ENCODE measurements at regions not wholly inside any gene's neighbourhood (a gene's known extent, or its start where the extent isn't known, plus 50 kb on each side); places are given as distances from the start of the nearest gene placed in this dataset.
"Not testable (repeated sequence)": the region's sequence is repeated elsewhere in the genome, so short reads cannot be mapped to it uniquely, and the experiment has no call there.

DNA sequence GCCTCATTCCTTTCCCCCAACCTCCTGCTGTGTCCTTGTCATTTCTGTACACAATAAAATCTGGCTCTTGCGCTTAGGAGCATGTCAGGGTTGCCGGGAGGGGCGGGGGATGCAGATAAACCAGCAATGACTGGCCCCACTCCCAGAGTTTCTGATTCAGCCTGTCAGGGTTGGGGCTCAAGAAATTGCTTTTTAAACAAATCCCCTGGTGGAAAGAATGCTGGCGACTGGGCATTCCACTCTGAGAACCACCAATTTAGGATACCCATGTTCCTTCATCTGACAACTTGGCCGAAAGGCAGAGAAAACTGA lies 376.4 kb downstream of the TCERG1L start:
- DNase-seq (ENCODE audit: low spot score), result peak; percentile 91

DNA sequence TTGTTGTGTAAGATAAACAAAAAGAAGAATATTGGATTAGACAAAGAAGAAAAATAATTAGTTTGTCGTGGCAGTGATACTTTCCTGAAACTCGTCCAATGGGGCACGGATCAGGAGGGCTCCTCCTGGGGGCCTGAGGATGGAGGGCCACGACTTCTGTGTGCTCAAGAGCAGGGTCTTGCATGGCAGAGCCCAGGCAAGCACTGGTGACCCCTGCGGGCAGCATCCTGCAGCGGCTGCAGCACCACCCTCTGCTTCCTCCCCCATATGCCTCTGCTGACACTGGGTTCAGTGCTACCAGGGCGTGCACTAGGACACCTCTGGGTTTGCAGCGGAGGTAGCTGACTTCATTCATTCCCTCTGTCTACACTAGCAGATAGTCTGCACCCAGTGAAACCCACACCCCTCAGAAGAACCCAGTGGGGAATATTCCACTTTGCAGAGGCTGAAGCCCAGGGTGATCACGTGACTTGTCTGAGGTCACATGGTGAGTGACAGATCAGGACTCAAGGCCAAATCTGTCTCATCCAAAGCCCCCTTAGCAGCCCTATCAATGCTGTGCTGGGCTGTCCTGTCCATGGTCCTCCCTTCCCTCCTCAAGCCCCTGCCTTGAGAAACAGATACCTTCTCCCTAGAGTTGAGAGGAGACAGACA lies 375.5 kb downstream of the TCERG1L start:
- no peak for DNase-seq (ENCODE audit: low spot score)

DNA sequence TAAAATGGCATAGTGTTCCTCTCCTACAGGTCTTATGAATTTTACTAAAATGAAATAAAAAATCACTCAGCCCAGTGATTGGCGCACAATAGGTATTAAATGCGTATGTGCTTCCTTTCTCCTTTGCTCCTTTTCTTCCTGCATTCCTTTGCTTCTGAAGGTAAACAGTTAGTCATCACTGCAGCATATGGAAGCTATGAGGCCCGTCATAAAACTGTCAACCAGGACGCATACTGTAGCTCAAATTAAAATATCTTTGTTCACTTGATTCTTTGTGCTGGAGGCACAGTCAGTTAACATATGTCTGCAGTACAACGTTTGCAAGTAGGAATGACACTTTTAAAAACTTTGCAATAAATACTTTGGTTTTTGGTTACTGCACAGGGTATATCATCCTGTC lies 374.7 kb downstream of the TCERG1L start:
- no peak for DNase-seq (ENCODE audit: low spot score)

DNA sequence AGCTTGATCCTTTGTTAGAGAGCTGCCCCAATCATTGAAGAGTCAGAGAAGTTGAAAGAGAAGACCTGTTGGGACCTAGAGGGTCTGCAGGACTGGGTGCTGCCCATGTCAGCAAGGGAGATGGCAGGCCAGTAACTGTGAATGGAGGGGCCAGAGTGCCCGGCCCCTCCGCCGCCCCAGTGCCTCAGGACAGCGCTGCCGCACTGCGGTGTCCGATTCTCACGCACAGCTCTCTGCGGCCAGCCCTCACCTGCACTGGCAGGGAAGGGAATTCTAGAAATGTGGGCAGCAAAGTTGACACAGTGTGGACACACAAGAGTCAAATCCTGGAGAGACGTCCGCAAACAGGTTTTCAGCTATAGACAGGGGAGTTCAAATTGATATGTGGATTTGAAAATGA lies 373.5 kb downstream of the TCERG1L start:
- no peak for DNase-seq (ENCODE audit: low spot score)

DNA sequence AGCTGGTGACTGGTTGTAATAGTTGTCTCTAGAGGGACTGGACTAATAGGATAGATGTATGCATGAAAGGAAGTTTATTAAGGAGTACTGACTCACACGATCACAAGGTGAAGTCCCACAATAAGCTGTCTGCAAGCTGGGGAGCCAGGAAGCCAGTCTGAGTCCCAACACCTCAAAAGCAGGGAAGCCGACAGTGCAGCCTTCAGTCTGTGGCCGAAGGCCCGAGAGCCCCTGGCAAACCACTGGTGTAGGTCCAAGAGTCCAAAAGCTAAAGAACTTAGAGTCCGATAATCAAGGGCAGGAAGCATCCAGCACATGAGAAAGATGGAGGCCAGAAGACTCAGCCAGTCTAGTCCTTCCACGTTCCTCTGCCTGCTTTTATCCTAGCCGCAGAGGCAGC lies 372.6 kb downstream of the TCERG1L start:
- DNase-seq (ENCODE audit: low spot score), result not testable (repeated sequence)

DNA sequence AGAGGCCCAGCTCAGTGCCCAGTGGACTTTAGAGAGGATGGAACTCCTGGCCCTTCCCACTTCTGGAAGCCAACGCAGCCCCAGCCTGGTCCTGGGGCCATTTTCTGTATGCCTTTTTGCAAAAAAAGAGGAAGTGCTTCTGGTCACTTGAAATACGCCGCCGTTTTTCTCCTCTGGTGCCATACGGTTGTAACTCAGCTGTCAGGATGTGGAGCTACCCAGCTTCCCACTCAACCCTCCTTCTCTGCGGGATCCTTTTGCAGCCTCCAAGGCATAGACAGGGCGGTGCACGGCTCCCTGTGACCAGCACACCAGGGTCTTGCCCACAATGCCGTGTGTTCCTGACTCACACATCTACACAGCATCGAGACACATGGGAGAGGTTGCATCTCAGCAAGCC lies 369.6 kb downstream of the TCERG1L start:
- DNase-seq (ENCODE audit: low spot score), result no peak

DNA sequence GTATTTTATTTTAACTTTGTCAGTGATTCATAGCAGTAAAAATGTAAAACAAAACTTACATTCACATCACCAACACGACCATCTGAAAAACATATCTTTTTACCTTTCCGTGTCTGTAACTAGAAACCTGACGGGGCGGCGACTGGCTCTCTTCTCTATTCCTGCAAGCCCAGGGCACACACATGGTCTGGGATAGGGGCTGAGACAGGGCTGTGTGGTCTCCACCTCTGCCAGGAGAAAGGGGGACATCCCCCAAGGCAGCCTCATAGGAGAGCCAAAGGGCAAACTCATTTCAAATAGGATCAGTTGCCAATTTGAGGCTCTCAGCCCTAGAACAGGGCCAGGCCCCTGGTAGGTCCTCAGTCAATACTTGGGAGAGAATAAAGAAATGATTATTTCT lies 359.4 kb downstream of the TCERG1L start:
- DNase-seq (ENCODE audit: low spot score), result no peak

DNA sequence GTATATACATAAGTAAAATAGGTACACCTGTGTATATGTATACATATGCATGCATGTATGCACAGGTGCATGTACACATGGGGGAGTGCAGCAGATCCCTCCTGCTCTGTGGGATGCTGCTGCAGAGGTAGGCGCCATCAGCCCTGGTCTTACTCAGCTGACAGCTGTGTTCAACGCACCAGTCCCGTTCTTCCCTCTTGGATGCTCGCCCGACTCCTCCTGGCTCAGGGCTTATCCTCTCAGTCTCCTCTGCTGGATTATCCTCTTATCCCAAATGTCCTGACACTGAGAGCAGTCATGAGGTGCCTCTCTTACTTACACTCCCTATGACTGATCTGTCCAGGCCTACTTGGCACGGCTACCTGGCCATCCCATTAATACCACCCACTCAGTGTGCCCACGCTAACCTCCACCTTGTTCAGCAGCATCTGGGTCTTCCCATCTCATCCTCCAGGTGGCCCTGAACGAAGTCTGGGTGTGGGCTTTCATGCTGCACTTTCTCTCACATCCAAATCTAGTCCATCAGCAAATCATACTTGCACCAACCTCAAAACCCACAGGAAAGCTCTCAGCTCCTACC lies 357.1 kb downstream of the TCERG1L start:
- DNase-seq (ENCODE audit: low spot score), result no peak

DNA sequence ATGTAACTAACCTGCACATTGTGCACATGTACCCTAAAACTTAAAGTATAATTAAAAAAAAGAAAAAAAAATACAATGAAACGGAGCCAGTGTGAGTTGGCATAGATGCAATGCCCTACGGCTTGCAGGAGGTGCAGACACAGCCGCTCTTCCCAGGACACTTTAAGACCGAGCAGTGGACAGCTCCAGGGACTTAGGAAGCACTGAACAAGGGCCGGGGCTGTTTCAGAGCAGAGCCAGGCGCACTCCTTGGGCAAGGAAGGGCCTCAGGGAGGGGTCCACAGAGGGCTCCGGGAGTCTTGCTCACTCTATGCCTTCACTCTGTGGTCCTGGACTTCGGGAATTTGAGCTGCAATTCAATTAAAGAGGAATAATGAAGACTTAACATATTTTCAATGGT lies 355.3 kb downstream of the TCERG1L start:
- DNase-seq (ENCODE audit: low spot score), result no peak

DNA sequence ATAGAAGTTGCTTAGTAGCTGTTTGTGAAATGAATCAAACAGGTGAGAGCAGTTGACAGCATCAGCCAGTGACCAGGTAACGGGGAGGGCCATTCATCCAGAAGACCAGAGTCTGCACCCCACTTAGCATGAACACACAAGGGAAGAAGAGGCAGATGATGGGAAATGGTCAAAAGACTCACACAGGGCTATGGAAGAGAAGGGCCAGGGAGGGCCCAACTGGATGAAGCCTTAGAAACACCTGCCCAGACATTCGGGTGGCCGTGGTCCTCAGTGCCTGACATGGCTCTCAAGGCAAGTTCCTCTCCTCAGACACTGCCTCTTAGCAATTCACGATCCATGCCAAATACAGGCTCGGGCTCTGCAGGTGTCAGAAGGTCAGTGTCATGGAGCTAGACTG lies 354.1 kb downstream of the TCERG1L start:
- DNase-seq (ENCODE audit: low spot score), result no peak

DNA sequence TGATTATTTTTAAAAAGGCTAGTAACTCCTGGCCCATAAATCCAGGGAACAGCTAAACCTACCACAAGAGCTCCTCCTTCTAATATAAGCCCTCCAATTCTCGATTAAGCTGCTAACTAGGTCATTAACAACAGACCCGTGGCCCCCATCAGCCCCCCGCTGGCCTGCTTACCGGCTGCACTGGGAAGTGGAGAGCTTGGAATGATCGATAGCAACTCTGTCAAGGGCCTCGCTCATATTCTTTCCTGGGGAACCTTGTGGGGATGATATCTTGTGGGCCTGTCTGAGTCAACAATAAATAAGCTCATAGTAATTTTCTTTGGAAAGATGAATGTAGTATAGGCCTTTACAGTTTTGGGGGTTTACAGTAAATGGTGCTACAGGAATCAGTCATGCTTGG lies 353.5 kb downstream of the TCERG1L start:
- DNase-seq (ENCODE audit: low spot score), result no peak

DNA sequence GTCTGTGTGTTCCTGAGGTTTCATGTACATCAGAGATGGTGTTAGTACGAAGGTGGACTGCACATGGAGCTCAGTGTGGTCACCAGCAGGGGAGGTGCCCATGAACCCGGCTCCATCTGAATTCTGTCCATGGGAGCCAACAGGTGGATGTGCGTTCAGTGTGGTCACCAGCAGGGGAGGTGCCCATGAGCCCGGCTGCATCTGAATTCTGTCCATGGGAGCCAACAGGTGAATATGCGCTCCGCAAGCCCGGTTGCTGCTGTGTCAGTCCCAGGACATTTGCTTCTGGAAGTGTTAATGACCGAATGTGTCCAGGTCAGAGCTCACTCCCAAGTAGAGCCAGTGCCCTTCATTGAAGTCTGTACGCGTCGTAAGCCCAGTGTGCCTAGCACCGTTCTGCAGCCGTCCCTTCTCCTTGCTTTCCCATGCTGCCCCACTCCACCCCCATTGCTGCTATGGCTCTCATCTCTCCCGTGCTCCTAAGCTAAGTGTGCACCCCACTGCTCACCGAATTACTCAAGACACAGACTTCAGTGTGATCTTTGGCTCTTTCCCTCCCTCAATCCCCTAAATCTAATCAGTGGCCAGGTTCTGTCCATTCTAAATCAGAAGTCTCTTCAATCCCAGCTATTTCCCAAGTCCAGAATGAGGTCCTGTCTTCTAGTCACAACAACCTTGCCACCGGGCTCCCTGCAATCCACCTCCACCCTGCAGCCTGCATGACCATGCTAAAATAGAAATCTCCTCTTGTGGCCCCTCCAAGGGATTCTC lies 352.4 kb downstream of the TCERG1L start:
- DNase-seq (ENCODE audit: low spot score), result no peak

DNA sequence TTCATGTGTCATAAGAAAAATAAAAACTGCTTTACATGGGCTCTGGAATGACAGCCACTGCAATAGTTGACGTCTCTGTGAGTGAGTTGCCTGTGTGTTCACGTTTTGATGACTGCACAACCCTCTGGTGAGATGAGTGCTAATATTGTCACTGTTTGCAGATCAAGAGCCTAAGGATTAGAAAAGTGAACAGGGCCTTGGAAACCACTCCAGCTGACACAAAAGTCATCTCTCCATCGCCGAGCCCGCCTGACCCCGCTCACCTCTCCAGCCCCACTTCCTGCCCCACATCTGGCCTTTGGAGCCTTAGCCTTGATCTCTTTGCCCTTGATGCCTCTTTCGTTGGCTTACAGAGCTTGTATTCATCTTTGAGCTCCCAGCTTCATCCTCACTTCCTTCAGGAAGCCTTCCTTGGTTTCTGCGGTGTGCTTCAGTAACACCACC lies 351.7 kb downstream of the TCERG1L start:
- DNase-seq (ENCODE audit: low spot score), result no peak

DNA sequence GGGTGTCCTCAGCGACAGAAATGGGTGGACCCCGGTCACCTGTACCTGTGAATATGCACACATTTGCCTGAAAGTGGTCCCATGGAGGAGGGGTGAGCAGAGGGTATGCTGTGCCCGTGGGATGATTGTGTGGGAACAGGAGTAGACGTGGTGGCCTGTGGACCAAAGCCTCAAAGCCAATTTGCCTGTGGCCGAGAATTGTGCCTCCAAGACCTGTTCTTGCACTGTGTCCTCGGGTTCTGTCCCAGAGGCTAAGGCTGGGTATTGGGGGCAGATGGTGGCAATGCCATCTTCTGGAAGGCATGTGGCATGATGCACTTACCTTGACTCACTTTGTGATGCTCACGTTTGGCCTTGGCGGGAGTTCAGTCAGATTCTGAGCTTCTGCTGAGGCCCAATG lies 351.0 kb downstream of the TCERG1L start:
- no peak for DNase-seq (ENCODE audit: low spot score)

DNA sequence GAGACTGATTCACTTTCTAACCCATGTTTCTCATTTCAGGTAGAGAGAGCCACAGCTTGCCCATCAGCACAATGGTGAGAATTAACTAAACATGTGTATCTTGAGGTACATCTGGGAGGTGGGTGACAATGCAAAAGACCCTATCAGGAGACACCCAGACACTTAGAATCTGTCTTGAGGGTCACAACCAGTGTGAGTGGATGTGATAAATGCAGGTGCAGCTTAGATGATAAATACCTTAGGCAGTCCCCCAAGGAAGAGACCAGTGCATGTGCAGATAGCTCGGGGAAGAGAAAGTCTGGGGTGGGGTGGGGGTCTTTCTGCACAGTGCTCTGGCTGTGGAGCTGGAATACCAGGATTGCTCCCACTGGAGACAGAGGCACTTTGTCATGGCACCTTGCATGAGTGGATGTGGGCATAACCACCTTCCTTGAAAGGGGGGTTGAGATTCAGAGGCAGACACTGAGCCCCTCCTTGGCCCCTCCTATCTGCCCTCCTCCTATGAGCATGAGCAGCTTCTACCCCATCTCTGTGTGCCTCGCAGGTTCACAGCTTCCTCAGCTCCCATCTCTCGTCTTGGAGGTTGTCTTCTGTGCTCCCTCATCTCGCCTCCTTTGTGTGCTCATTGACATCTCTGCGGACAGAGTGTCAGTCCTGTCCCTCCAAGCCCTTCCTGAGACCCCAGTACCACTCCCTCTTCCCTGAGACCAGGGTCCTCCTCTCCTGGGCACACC lies 349.8 kb downstream of the TCERG1L start:
- DNase-seq (ENCODE audit: low spot score), result no peak

DNA sequence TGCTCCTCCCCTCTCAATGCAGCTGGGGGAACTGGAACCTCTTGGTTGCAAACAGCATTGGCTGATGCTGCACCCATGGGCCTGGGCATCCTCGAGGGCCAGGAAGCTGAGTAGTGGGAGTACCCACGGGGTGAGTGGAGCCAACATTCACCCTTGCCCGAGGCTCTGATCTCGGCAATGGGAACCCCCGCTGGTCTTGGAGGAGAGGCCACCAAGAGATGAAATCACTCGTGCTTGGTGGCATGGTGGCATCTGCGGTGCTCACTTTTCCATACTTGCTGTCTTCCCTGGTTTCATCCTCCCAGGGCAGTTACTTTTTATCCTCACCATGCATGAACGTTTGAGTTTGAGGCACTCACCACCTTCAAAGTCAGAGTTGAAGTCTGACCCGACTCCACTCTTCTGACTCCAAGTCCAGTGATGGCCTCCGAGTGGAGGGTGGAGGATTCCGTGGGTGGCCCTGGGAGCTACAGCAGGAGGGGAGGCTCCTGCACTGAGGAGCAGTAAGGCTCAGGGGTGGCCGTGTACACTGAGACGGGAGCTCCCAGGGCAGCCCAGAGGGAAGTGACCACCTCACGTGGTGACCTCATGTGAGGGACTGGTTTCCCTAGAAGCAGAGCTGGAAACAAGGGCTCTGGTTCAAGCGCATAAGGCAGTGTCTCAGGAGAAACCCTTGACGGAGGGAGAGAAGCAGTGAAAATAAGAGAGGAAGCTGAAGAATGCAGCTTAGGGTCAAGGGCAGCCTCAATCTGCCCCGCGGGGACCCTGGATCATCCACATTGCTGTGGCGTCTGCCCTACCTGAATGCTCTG lies 349.1 kb downstream of the TCERG1L start:
- no peak for DNase-seq (ENCODE audit: low spot score)

DNA sequence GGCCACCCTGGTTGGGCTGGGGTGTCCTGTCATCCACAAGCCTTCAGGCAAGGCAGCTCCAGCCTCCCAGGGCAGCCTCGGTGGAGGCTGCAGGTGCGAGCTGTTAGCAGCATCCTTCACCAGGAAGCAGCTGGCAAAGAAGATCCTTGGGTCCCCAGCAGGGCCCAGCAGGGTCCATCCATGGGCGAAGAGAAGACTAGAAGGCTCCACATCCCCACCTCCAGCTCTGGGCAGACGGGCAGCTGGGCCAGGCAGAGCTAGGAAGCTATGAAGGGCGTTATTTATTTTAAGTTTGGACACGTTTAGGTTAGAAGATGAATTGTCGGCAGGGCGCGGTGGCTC lies 348.5 kb downstream of the TCERG1L start:
- no peak for DNase-seq (ENCODE audit: low spot score)

DNA sequence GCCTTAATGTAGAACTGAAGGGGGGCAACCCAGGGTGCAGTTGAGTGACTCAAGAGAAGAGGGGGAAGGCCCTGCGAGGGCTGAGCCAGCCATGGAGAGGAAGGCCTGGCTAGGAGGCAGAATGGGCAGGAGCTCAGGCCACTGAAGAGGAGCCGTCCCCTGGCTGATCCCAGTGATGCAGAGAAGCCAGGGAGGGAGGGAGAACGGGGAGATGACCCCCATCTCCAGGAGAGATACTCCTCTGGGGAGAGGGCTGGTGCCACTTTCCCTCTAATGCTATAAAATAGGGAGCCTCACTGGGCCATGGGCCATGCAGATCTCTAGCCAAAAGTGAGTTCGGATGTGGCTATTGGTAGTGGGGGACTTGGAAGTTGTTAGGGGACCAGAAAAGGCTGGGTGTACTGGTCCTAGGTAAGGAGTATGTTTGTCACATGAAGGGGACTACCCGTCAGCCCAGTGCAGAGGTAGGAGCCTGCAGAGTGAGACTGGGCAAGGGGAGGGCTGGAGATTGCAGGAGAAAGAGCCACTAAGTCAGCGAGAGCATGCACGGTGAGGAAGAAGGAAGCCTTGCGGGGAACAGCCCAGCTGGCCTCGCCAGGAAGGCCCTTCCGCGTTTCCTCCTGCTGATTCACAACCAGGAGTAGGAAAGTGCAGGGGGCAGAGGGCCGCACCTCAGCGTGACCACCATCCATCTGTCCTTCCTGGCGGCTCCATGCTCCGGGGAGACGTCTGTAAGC lies 347.6 kb downstream of the TCERG1L start:
- DNase-seq (ENCODE audit: low spot score), result no peak

DNA sequence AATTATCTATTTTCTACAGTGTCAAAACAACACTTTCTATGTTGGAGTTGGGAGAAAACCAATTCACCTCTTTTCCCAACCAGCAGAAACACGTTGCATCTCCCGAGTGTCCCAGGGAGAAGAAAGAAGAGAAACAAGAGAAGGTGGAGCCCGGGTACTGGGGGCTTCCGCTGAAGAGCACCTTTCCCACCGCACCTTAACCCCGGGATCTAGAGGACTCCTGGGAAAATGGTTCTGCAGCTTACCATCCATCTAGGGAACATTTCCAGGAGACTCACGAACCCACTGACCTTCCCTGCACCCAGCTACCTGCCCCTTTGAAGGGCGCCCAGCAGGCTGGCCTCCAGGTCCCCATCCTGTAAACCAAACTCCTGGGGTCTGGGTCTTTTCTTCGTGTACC lies 346.8 kb downstream of the TCERG1L start:
- no peak for DNase-seq (ENCODE audit: low spot score)

DNA sequence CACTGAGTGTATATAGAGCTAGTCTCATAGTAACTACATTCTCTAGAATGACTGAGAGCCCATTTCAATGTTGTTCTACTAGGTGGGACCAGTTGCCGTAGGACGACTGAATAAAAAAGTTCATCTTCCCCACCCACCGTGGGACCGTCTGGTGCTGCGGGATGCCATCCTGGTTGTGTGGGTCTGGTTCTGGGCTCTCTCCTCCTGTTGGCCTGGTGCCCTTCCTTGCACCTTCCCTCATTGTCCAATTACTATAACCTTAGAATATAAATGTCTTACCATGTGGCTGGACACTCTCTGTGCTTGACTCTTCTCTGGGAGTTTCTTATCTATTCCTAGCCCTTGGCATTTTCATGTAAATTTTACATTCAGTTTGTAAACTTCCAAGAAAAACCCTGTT lies 344.4 kb downstream of the TCERG1L start:
- no peak for DNase-seq (ENCODE audit: low spot score)

DNA sequence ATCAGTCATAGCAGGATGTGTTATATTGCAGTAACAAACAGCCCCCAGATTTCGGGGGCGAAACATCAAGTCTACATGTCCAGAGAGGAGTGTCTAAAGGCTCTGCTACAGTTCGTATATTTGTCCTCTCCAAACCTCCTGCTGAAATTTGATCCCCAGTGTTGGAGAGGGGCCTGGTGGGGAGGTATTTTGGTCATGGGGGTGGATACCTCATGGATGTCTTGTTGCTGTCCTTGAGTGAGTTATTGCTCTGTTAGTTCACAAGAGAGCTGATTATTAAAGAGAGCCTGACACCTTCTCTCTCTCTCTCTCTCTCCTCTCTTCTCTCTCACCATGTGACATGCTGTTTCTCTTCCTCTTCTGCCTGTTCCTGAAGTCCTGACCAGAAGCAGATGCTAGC lies 343.7 kb downstream of the TCERG1L start:
- peak; percentile 20 for DNase-seq (ENCODE audit: low spot score)

DNA sequence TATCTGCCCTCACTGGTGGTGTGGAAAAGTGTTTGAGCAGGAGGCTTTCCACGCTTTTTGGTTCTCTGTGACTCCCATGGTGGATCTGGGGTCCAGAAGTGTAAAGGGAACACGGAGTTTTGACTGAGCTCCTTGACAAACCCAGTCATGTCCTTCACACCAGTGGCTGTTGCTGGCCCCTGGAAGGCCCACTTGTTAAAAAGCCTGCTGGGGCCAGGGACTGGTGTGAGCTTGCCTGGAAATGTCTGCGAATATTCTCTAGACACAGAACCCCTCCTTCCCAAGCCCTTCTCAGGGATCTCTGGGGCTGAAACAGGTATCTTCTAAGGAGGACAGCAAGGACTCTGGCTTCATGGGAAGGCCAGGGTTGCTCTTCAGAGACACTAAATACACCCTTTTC lies 343.0 kb downstream of the TCERG1L start:
- DNase-seq (ENCODE audit: low spot score), result no peak

Data from cerebellar cortex (tissue), 1 donor.